Thoracic aorta (tissue), 2 donors: ENCODE measurements at regions not wholly inside any gene's neighbourhood (a gene's known extent, or its start where the extent isn't known, plus 50 kb on each side); places are given as distances from the start of the nearest gene placed in this dataset.

Experiments used
- ATAC-seq: fragments of 150-250 bp; one replicate; pipeline ENCODE4 v1.8.0; 2017; ENCODE audit warnings: low read depth; ENCODE audit not compliant: insufficient number of reproducible peaks, low FRiP score
- DNase-seq: peaks from one replicate; pipeline ENCODE4 v3.0.0-alpha.2; 2020; ENCODE audit warnings: low spot score
- H3K27ac ChIP-seq, 2 donors: fragments of 200-600 bp; sonication (generic); 1 replicate in 1 of 2; 2 replicates in 1 of 2; pipeline ENCODE4 v1.5.1; 2016; ENCODE audit warnings: mild to moderate bottlenecking in 2 of 2, moderate library complexity in 2 of 2
- H3K27me3 ChIP-seq: fragments of 200-600 bp; sonication (generic); replicated peaks from 2 replicates; pipeline ENCODE4 v1.6.0; 2016; ENCODE audit warnings: mild to moderate bottlenecking; ENCODE audit not compliant: insufficient read depth
- H3K36me3 ChIP-seq: fragments of 200-600 bp; sonication (generic); one replicate; pipeline ENCODE4 v1.5.1; 2016
- H3K4me1 ChIP-seq, 2 donors: fragments of 200-600 bp; sonication (generic); 1 replicate in 1 of 2; 2 replicates in 1 of 2; pipeline versions ENCODE4 v1.5.1 to v1.6.0; 2016; ENCODE audit warnings: low read depth in 2 of 2, mild to moderate bottlenecking in 1 of 2; ENCODE audit not compliant: control insufficient read depth in 1 of 2
- H3K4me3 ChIP-seq: fragments of 200-600 bp; sonication (generic); 2 replicates; pipeline ENCODE4 v1.5.1; 2016; ENCODE audit warnings: mild to moderate bottlenecking
- H3K9me3 ChIP-seq: fragments of 200-600 bp; sonication (generic); 2 replicates; pipeline ENCODE4 v1.5.1; 2016
- TF ChIP-seq, protein P1 (sequence below): fragments of 200-600 bp; sonication (generic); IDR thresholded peaks from one replicate; pipeline ENCODE4 v1.5.1; 2019; ENCODE audit warnings: antibody characterized with exemption

DNA sequence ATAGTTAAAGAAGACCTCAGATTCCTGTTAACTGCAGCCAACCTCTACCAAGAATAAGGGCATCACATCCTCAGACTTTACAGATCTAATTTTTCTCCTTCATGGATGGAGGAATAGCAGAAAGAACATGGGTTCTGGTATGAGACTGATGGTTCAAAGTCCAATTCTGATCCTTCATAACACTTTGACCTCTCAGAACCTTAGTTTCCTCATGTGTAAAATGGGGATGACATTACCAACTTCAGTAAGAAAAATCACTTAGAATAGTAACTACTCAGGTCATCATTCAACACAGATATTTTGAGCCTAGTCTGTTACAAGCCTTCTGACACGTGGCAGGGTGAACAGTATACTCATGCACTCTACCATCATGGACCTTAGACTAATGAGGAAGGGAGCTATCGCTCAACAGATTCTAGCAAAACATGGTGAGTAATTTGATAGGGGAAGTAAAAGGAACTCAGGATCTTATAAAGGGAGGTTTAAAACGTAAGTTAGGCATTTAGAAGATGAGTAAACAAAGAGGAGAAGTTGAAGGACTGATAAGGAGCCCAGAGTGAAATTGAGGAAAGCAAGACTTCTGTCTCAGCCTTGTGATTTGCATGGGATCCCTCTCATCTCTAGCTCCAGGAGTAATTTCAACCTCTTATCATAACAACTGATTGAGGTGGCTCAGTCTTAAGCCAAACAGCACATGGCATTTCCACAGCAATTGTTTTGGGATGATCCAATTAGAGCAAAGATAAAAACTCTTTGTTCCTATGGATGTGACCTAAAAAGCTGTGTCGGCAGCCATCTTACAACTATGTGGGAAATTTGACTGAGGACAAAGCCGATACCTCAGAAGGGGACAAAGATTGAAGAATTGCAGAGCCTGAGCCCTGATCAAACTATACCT is 69.2 kb upstream of the TCF7L2 start:
- DNase-seq (no peak), ATAC-seq (no peak)
- TF ChIP-seq, protein P1, sequence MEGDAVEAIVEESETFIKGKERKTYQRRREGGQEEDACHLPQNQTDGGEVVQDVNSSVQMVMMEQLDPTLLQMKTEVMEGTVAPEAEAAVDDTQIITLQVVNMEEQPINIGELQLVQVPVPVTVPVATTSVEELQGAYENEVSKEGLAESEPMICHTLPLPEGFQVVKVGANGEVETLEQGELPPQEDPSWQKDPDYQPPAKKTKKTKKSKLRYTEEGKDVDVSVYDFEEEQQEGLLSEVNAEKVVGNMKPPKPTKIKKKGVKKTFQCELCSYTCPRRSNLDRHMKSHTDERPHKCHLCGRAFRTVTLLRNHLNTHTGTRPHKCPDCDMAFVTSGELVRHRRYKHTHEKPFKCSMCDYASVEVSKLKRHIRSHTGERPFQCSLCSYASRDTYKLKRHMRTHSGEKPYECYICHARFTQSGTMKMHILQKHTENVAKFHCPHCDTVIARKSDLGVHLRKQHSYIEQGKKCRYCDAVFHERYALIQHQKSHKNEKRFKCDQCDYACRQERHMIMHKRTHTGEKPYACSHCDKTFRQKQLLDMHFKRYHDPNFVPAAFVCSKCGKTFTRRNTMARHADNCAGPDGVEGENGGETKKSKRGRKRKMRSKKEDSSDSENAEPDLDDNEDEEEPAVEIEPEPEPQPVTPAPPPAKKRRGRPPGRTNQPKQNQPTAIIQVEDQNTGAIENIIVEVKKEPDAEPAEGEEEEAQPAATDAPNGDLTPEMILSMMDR, result no peak
- Histone ChIP-seq H3K36me3 (no peaks in the 10 kb centered on the region), H3K4me1 (peaks cover 0 to 8% of the 10 kb centered on the region in 2 donors), H3K9me3 (no peaks in the 10 kb centered on the region), H3K27me3 (no peaks in the 10 kb centered on the region), H3K4me3 (no peak overlapping the region), H3K27ac (no peak overlapping the region)

DNA sequence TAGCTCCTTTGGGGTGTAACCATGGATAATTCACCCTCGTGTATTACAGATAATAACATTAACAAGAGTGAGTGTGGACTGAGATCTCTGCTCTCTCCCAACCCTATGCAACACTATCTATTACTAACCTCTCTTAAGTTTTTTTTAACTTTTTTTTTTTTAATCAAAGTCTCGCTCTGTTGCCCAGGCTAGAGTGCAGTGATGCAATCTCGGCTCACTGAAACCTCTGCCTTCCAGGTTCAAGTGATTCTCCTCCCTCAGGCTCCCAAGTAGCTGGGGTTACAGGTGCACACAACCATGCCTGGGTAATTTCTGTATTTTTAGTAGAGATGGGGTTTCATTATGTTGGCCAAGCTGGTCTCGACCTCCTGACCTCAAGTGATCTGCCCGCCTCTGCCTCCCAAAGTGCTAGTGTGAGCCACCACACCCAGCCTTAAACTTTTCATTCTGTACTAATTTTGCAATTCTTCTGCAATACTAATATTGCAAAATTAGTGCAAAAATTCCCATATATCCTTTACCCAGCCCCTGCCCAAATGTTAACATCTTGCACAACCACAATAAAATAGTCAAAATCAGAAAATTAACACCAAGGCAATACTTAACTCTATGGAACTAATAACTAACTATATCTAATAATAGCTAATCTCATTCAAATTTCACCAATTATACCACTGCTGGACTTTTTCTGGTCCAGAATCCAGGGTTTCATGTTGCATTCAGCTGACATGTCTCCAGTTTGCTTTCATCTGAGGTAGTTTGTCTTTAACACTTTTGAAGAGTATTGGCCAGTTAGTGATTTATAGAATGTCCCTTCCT is 66.5 kb upstream of the TCF7L2 start:
- no peak overlapping the region for H3K27ac ChIP-seq
- ATAC-seq (no peak), DNase-seq (no peak)
- H3K9me3 ChIP-seq, result no peaks in the 10 kb centered on the region
- H3K36me3 ChIP-seq, result no peaks in the 10 kb centered on the region
- TF ChIP-seq, protein P1, result no peak
- H3K27me3 ChIP-seq, result no peaks in the 10 kb centered on the region
- H3K4me1 ChIP-seq, result no peaks in the 10 kb centered on the region
- H3K4me3 ChIP-seq, result no peak overlapping the region

DNA sequence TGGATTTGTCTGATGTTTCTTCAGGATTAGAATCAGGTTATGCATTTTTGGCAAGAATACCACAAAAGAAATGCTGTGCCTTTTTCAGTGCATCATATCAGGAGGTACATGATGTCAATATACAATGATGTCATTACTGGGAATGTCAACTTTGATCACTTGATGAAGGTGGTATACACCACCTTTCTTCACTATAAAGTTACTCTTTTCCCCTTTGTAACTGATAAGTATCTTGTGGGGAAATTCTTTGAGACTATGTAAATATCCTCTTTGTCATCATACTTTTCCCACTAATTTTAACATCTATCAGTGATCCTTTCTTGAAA is 65.9 kb upstream of the TCF7L2 start:
- no peaks in the 10 kb centered on the region for H3K9me3 ChIP-seq
- TF ChIP-seq, protein P1, result no peak
- no peak overlapping the region for H3K27ac ChIP-seq
- no peaks in the 10 kb centered on the region for H3K27me3 ChIP-seq
- no peak for ATAC-seq
- H3K4me3 ChIP-seq, result no peak overlapping the region
- no peaks in the 10 kb centered on the region for H3K36me3 ChIP-seq
- no peak for DNase-seq
- no peaks in the 10 kb centered on the region for H3K4me1 ChIP-seq

DNA sequence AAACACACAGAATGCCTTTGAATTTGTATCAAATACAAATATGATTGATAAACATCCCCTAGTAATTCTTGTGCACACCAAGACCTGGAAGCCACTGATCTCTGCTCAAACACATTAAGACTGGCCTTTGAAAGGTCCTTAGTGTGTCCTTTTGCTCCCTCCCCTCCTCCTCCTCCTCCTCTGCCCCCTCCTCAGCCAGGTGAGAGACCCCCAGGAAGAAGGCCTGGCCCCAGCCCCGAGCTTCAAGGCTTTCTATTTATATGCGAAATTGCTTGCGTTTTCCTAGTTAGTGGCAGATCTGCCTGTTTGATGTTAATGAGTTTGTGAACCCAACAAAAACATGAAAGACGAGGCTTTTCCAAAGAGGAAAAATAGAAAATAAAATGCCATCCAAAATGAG is 63.6 kb upstream of the TCF7L2 start:
- Histone ChIP-seq H3K36me3 (no peaks in the 10 kb centered on the region), H3K4me1 (no peaks in the 10 kb centered on the region), H3K9me3 (no peaks in the 10 kb centered on the region), H3K4me3 (no peak overlapping the region), H3K27ac (no peak overlapping the region), H3K27me3 (no peaks in the 10 kb centered on the region)
- DNase-seq (no peak), ATAC-seq (no peak)
- TF ChIP-seq, protein P1, result no peak

DNA sequence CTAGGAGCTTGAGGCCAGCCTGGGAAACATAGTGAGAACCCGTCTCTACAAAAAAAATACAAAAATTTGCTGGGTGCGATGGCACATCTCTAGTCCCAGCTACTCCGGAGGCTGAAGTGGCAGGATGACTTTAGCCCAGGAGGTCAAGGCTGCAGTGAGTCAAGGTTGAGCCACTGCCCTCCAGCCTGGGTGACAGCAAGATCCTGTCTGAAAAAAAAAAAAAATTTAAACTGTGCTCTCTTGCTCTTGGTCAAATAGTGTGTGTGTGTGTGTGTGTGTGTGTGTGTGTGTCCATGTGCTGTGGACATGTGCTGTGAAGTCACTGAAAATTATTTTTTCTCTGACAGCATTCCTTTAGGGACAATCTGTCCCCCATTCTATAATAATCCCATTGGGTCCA is 62.1 kb upstream of the TCF7L2 start:
- ATAC-seq (no peak), DNase-seq (no peak)
- no peaks in the 10 kb centered on the region for H3K27me3 ChIP-seq
- no peaks in the 10 kb centered on the region for H3K9me3 ChIP-seq
- TF ChIP-seq, protein P1, result no peak
- no peak overlapping the region for H3K4me3 ChIP-seq
- H3K27ac ChIP-seq, result no peak overlapping the region
- H3K4me1 ChIP-seq, result no peaks in the 10 kb centered on the region
- no peaks in the 10 kb centered on the region for H3K36me3 ChIP-seq
